CD4-positive, alpha-beta T cell treated with Interleukin-1 beta for 1 hour (primary cell): ENCODE measurements at regions not wholly inside any gene's neighbourhood (a gene's known extent, or its start where the extent isn't known, plus 50 kb on each side); places are given as distances from the start of the nearest gene placed in this dataset.
"Not testable (repeated sequence)": the region's sequence is repeated elsewhere in the genome, so short reads cannot be mapped to it uniquely, and the experiment has no call there.

Experiments used
- DNase-seq, 2 donors: peaks; one replicate each; pipeline ENCODE4 v3.0.0-alpha.2; 2020 to 2022

- DNase-seq, result no peak
Measured at GRCh38 chr3:159482994-159483367, 505.7 kb upstream of the IL12A start.

DNA sequence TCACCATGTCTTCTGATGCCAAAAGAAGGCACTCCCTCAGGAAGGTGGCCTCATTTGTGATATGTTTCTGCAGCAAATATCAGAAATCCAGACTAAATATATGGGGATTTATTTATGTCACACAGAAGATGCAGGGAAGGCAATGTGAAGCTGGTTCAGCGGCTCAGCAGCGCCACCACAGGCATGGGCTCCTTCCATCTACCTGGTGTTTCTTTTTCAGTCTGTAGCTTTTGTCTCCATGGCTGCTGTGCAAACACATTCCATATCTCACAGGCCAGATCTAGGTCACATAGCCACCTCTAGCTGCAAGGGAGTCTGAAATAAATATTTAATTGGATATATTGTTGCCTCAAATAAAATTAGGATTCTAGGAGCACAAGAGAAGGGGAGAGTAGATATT, 502.1 kb upstream of the IL12A start:
- no peak for DNase-seq

GRCh38 chr3:159487304-159487703, 501.3 kb upstream of the IL12A start:
- no peak for DNase-seq

DNA sequence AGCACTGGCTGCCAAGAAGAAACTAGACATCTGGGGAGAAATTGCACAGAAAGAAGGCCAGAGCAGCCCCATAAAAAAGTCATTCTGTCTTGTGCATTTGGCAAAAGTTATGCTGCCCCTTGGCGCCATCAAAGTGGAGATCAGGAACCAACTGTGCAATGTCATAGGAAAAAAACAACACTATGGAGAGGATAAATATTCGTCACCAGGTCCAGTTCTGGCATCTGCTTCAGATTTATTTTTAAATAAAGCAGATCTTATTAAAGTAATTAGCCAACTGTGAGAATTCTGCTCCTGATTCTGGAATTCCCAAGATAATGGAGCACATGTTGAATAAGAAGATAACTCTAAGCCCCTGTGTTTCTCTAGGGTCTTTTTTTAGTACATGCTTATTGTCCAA, 500.0 kb upstream of the IL12A start:
- no peak for DNase-seq

GRCh38 chr3:159497361-159497760, 491.3 kb upstream of the IL12A start:
- DNase-seq, result no peak

DNA sequence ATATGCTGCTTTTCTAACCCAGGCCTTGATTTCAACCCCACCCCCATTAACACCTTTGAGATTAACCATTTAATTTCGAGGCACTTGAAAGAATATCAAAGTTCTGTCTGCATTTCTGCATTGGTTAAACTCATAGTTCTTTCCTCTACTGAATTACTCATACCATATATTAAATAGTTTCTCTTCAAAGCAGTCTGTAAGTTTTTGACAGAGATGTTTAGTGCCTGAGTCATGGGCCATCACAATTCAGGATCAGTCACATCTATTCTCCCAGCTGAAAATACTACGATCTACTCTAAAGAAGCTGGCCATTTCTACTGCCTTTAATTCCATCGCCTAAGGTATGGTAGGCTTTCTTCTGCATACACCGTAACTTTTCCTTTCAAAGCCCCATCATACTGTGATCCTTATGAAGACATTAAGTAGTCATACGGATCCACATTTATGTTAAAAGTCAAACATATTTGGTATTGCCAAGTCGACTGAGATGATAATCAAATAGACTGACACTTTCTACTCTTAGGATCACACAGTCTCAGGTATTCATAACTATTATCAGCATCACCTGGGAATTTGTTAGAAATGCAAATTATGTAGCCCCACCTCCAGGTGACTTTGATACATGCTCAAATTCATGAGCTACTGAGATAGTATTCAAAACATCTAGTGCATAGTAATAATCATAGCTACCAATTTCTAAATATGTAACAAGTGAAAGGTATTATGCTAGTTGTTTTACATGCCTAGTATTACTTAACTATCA, 489.4 kb upstream of the IL12A start:
- no peak for DNase-seq

- DNase-seq, result no peak
Measured at GRCh38 chr3:159501029-159501428, 487.6 kb upstream of the IL12A start.

DNA sequence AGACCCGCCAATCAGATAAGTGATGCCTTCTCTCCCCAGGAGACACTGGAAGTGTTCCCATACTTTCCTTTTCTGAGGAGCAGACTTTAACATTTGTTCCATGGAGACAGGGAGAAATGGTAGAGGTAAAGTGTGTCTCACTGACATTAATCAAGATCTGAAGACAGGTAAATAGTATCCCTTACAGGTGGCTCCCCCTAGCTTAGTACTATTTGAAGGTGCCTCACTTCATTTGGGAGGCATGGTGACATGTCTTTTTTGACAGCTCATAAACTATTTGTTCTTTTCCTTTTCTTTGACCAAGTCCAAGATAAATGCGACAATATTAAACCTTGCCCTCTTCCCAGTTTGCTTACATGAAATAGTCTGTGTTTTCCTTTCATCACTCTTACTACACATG, 485.6 kb upstream of the IL12A start:
- no peak for DNase-seq

DNA sequence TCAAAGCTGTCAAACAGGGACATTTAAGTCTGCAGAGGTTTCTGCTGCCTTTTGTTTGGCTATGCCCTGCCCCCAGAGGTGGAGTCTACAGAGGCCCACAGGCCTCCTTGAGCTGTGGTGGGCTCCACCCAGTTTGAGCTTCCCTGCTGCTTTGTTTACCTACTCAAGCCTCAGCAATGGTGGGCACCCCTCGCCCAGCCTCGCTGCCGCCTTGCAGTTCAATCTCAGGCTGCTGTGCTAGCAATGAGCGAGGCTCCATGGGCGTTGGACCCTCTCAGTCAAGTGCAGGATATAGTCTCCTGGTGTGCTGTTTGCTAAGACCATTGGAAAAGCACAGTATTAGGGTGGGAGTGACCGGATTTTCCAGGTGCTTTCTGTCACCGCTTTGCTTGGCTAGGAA, 477.6 kb upstream of the IL12A start:
- DNase-seq, result not testable (repeated sequence)

DNA sequence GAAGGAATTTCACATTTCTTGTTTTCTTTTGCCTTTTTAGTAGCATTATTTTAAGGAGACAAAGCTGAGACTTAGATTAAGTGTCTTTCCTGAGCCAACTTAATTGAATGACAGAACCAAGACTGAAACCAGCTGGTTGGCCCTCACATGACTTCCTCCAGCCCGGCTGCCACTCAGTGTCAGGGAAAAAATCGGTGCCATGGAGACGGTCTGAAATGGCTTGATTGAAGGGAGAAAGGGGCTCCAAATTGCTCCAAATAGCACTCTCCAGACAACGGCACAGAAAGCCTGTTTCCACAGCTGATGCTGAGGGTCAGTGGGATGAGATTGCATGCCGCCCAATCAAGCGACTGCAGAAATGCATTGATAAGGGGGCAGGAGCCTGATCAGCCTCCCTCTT, 475.2 kb upstream of the IL12A start:
- no peak for DNase-seq

GRCh38 chr3:159513867-159514380, 474.7 kb upstream of the IL12A start:
- DNase-seq, result no peak

- no peak for DNase-seq
Measured at GRCh38 chr3:159517105-159517504, 471.5 kb upstream of the IL12A start.

GRCh38 chr3:159520638-159521037, 468.0 kb upstream of the IL12A start:
- no peak for DNase-seq

DNA sequence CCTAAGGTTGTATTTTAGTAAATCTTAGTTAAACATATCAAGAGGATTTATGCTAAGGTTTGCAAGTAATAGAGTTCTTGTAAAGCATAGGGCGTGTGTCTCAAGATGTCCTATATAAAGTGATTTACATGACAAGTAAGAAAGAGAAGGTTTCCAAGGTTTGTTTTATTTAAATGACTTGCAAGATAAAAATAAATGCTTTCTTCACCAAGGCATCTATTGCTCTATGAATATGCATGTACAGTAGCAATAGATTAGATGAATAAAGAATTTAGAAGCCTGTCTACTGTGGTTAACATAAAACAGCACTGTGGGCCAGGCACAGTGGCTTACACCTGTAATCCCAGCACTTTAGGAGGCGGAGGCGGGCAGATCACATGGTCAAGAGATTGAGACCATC, 466.4 kb upstream of the IL12A start:
- no peak for DNase-seq

- DNase-seq, result no peak
Measured at GRCh38 chr3:159528251-159528895, 460.3 kb upstream of the IL12A start.

GRCh38 chr3:159532577-159532976, 456.1 kb upstream of the IL12A start:
- DNase-seq, result no peak

GRCh38 chr3:159534496-159534895, 454.1 kb upstream of the IL12A start:
- no peak for DNase-seq

DNA sequence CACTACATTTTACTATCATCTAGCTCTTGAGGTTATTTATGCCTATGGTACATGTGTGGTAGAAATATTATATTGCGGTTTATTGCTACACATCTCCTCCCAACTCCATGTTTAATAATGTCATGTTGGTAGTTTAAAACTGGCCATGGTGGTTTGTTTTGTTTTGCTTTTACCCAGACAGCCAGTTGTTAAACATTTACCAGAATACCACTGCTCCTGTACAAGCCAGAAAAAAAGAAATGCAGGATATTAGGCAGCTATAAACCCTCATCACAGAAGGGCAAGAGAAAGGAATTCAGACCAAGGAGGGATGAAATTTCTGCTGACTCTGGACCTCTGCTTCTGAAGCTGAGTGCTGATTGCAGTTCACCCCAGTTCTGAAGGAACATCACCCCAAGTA, 451.8 kb upstream of the IL12A start:
- DNase-seq, result no peak

DNA sequence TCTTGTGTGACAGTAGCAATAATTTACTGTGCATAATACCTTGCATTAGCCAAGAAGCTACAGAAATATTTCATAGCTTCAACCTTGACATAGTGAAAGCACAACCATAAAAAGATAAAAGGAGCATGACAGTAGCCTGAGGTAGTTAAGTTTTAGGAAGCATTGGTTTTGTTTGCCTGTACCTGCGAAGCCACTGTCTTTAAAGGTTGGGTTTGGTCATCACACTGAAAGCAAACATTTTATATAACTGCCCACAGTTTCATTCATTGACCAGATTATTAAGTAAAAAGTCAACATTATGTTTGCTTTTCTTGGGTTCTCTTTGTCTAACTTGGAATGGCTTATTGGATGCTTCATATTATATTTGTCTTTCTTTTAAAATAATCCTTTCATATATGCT, 450.1 kb upstream of the IL12A start:
- DNase-seq, result no peak

GRCh38 chr3:159540882-159541495, 447.6 kb upstream of the IL12A start:
- DNase-seq, result no peak

GRCh38 chr3:159548675-159549335, 439.8 kb upstream of the IL12A start:
- DNase-seq, result no peak

- DNase-seq, result no peak
Measured at GRCh38 chr3:159555205-159555604, 433.4 kb upstream of the IL12A start.

DNA sequence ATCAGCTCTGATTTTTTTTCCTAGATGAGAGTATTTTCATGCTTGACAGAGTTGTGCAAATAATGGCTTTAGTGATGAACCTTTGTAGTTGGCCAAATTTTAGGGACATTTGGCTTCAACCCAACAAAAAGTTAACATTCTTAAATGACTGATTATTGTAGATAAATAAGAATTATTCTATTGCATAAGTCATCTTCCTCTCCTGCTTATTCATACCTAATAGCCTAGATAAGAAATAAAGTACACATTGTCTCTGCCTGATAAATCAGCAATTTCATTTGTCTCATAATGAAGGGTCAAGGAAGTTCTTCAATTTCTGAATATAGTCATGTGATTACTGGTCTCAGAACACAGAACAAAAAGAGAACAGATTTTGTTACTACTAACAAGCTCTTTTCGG, 428.9 kb upstream of the IL12A start:
- DNase-seq, result no peak
